ENCODE measurements at regions not wholly inside any gene's neighbourhood (a gene's known extent, or its start where the extent isn't known, plus 50 kb on each side); places are given as distances from the start of the nearest gene placed in this dataset.

DNA sequence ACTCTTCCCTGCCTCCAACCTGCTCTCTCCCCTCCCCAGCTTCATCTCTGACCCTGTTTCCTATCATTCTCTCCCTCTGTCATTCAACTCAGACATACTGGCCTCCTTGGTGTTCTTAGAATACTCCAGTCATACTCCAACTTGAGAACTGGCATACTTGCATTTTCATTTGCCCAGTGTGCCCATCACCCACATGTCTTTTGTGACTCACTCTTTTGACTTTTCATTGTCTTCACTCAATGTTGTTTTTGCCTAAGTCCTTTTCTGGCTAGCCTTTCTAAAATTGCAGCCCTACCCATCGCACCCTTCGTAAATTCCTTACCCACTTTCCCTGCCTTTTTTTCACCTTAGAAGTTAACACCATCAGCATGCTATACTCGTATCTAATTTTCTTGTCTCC, 77.0 kb upstream of the CD2AP start (continued):
- TF ChIP-seq PML (IDR thresholded peaks at IDR 0.05; ENCODE audit: low read length) = no peak

- H3K9me3 ChIP-seq (replicated peaks; ENCODE audit: control insufficient read depth, insufficient read depth, low read length) = no peaks in the 10 kb centered on the region
- no peak for DNase-seq (ENCODE audit: low read depth, low spot score)
- H3K27ac ChIP-seq (ENCODE audit: control insufficient read depth, insufficient read depth) = no peak overlapping the region
- ChIA-PET RAD21 (ENCODE audit: unreplicated experiment) (no interaction called here), SMC1A (ENCODE audit: uncharacterized antibody, unreplicated experiment) (interaction anchor here (0.9 kb wide), 1 partner anchor 331 kb away, joined by 3 read pairs; no protein-coding TSS in a partner anchor), CTCF (no interaction called here), POLR2A (no interaction called here)
- no peak overlapping the region for H3K9ac ChIP-seq (ENCODE audit: control insufficient read depth, insufficient read depth, low read length)
- no TSS peak for BruUV-seq (replicated peaks)
- no peak overlapping the region for H3K4me3 ChIP-seq
- H4K20me1 ChIP-seq (ENCODE audit: control insufficient read depth, insufficient read depth) = no peaks in the 10 kb centered on the region
- no peaks in the 10 kb centered on the region for H3K4me1 ChIP-seq (ENCODE audit: control insufficient read depth, insufficient read depth, low read length)
- WGBS (ENCODE audit: insufficient coverage, insufficient replicate concordance, low lambda C conversion rate, missing lambda C conversion rate) = 44% methylated on average over 3 of the region's 3 CpGs
- no peak overlapping the region for H3K4me2 ChIP-seq (ENCODE audit: control insufficient read depth, insufficient read depth)
- H3K79me2 ChIP-seq (ENCODE audit: control insufficient read depth, insufficient read depth, low read length) = no peaks in the 10 kb centered on the region
- TF ChIP-seq SREBF2 (IDR thresholded peaks at IDR 0.05; ENCODE audit: low read length) (no peak), IRF5 (IDR thresholded peaks at IDR 0.05; ENCODE audit: borderline replicate concordance) (no peak), CBX5 (IDR thresholded peaks at IDR 0.05; ENCODE audit: low read depth) (no peak), NFXL1 (IDR thresholded peaks at IDR 0.05; ENCODE audit: borderline replicate concordance) (no peak), JUNB (IDR thresholded peaks at IDR 0.05) (no peak), NR2C1 (IDR thresholded peaks at IDR 0.05) (no peak), SMARCA5 (IDR thresholded peaks at IDR 0.05) (no peak), SPI1 (IDR thresholded peaks at IDR 0.05; ENCODE audit: borderline replicate concordance, insufficient read depth, low read depth, low read length) (no peak)
- TF ChIP-seq, protein P1, sequence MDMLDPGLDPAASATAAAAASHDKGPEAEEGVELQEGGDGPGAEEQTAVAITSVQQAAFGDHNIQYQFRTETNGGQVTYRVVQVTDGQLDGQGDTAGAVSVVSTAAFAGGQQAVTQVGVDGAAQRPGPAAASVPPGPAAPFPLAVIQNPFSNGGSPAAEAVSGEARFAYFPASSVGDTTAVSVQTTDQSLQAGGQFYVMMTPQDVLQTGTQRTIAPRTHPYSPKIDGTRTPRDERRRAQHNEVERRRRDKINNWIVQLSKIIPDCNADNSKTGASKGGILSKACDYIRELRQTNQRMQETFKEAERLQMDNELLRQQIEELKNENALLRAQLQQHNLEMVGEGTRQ (IDR thresholded peaks at IDR 0.05; ENCODE audit: borderline replicate concordance, low read depth, low read length) = no peak
- TF ChIP-seq, protein P2, sequence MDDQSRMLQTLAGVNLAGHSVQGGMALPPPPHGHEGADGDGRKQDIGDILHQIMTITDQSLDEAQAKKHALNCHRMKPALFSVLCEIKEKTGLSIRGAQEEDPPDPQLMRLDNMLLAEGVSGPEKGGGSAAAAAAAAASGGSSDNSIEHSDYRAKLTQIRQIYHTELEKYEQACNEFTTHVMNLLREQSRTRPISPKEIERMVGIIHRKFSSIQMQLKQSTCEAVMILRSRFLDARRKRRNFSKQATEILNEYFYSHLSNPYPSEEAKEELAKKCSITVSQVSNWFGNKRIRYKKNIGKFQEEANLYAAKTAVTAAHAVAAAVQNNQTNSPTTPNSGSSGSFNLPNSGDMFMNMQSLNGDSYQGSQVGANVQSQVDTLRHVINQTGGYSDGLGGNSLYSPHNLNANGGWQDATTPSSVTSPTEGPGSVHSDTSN (IDR thresholded peaks at IDR 0.05; ENCODE audit: insufficient replicate concordance, low read depth, low read length) = no peak
- H2AFZ ChIP-seq (ENCODE audit: control insufficient read depth, low read depth, low read length) = no peak overlapping the region
- intact Hi-C loops (cut with micrococcal nuclease; ENCODE audit: unreplicated experiment) (no loop called here), in situ Hi-C loops (cut with MboI) (no loop called here)
- no peak for FAIRE-seq
- no peaks in the 10 kb centered on the region; a peak in 1 of 4 replicates for H3K27me3 ChIP-seq (replicated peaks in 1 of 2; ENCODE audit: control insufficient read depth in 2 of 2, insufficient read depth in 2 of 2, low read length in 1 of 2)
- no peak for ATAC-seq
- H3K36me3 ChIP-seq (ENCODE audit: control insufficient read depth in 2 of 2, insufficient read depth in 2 of 2, low read length in 1 of 2) = no peaks in the 10 kb centered on the region
These were observed 75.5 kb upstream of the CD2AP start for GRCh38 chr6:47402081-47402480.
